Endothelial cell (in vitro differentiated cells): ENCODE measurements at regions not wholly inside any gene's neighbourhood (a gene's known extent, or its start where the extent isn't known, plus 50 kb on each side); places are given as distances from the start of the nearest gene placed in this dataset.

Experiments
- DNase-seq: peaks from one replicate; pipeline ENCODE4 v3.0.0; 2021; ENCODE audit warnings: low spot score
- H3K27ac Mint-ChIP-seq: one replicate; pipeline ENCODE4 v1.8.0; 2021; ENCODE audit warnings: mixed read lengths, inconsistent platforms; ENCODE audit not compliant: unreplicated experiment
- H3K27me3 Mint-ChIP-seq: one replicate; pipeline ENCODE4 v1.8.0; 2021; ENCODE audit warnings: mild to moderate bottlenecking, moderate library complexity, mixed read lengths, inconsistent platforms; ENCODE audit not compliant: unreplicated experiment
- H3K36me3 Mint-ChIP-seq: one replicate; pipeline ENCODE4 v1.8.0; 2021; ENCODE audit warnings: mild to moderate bottlenecking, low read depth, mixed read lengths, inconsistent platforms; ENCODE audit not compliant: unreplicated experiment
- H3K4me1 Mint-ChIP-seq: one replicate; pipeline ENCODE4 v1.8.0; 2021; ENCODE audit warnings: mild to moderate bottlenecking, mixed read lengths, inconsistent platforms; ENCODE audit not compliant: unreplicated experiment
- H3K4me3 Mint-ChIP-seq: one replicate; pipeline ENCODE4 v1.8.0; 2021; ENCODE audit warnings: mild to moderate bottlenecking, mixed read lengths, inconsistent platforms; ENCODE audit not compliant: unreplicated experiment
- H3K9me3 Mint-ChIP-seq: one replicate; pipeline ENCODE4 v1.8.0; 2021; ENCODE audit warnings: mixed read lengths, inconsistent platforms; ENCODE audit not compliant: unreplicated experiment
- TF ChIP-seq, protein P1 (sequence below): fragments of 200-600 bp; sonication (generic); IDR thresholded peaks from one replicate; pipeline ENCODE4 v1.5.0; 2021; ENCODE audit warnings: antibody characterized with exemption; ENCODE audit not compliant: unreplicated experiment

DNA sequence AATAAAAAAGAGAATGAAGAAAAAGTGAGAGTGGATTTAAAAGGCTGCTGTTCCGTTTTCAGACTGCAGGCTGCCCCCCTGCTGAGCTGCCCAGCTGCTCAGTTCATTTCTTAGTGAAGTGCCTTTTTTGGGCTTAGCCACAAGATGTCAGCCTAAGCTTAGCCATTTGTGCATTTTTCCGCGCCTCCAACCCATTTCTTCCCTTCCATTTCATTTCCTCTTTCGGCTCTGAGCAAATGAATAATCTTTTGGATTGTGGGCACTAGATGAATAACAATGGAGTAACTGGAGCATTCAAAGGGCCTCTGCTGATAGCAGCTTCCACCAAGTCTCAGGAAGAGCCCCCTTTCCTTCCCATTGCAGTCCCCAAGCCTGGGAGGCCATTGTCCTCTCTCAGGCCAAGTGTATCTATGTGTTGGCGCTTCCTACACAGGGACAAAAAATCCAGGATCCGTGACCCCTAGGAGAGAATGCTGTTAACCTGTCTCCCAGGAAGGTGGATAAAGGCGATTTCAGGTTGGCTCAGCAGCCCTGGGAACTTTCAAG lies 83.5 kb upstream of the SPTLC3 start:
- TF ChIP-seq, protein P1, sequence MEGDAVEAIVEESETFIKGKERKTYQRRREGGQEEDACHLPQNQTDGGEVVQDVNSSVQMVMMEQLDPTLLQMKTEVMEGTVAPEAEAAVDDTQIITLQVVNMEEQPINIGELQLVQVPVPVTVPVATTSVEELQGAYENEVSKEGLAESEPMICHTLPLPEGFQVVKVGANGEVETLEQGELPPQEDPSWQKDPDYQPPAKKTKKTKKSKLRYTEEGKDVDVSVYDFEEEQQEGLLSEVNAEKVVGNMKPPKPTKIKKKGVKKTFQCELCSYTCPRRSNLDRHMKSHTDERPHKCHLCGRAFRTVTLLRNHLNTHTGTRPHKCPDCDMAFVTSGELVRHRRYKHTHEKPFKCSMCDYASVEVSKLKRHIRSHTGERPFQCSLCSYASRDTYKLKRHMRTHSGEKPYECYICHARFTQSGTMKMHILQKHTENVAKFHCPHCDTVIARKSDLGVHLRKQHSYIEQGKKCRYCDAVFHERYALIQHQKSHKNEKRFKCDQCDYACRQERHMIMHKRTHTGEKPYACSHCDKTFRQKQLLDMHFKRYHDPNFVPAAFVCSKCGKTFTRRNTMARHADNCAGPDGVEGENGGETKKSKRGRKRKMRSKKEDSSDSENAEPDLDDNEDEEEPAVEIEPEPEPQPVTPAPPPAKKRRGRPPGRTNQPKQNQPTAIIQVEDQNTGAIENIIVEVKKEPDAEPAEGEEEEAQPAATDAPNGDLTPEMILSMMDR, result peak; percentile 84
- H3K27me3 Mint-ChIP-seq, result peaks cover 2% of the 10 kb centered on the region
- H3K4me1 Mint-ChIP-seq, result peaks cover 53% of the 10 kb centered on the region
- peak; percentile 57 for DNase-seq
- H3K27ac Mint-ChIP-seq, result no peak overlapping the region
- H3K9me3 Mint-ChIP-seq, result no peaks in the 10 kb centered on the region
- H3K36me3 Mint-ChIP-seq, result no peaks in the 10 kb centered on the region
- H3K4me3 Mint-ChIP-seq, result no peak overlapping the region

DNA sequence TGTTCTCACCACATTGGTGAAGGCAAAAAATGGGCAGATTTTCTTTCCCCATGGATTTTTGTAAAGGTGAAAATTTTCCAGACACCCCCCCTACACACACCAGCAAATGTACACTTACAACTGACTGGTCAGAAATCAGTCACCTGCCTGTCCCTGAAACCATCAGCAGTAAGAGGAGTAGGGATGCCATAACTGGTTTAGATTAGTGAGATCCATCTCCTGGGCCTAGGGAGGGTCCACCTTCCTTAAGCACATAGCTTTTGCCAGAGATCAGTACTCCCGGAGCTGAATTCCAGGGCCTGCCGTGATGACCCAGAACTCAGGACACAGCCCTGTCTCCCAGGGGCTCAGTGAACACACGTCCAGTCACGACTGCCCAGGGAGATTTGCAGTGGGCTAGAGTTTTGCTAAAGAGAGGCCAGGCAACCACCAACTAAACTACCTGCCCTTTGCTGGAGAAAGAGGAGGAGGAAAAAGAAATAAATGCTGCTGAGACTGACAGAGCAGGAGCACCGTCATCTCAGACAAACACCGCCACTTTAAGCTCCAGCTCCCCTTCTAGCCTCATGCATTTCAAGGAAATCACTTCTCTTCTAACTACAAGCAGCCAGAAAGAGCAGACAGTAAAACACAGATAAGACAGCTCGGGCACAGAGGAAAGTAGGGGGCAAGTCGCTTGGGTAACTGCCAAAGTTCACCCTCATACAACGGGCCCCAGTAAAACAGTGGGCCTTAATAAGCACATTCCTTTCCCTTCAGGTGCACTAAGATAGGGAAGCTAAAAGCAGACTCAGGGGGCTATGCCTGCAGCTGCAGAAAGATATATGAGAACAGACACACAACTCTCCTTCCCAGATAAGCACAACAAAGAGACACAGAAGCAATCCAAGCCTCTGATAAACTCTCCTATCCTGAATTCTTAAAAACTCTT lies 82.6 kb upstream of the SPTLC3 start:
- Mint-ChIP-seq H3K36me3 (no peaks in the 10 kb centered on the region), H3K27me3 (peaks cover 2% of the 10 kb centered on the region), H3K9me3 (no peaks in the 10 kb centered on the region), H3K27ac (no peak overlapping the region), H3K4me1 (peaks cover 53% of the 10 kb centered on the region), H3K4me3 (no peak overlapping the region)
- no peak for DNase-seq
- TF ChIP-seq, protein P1, result no peak

DNA sequence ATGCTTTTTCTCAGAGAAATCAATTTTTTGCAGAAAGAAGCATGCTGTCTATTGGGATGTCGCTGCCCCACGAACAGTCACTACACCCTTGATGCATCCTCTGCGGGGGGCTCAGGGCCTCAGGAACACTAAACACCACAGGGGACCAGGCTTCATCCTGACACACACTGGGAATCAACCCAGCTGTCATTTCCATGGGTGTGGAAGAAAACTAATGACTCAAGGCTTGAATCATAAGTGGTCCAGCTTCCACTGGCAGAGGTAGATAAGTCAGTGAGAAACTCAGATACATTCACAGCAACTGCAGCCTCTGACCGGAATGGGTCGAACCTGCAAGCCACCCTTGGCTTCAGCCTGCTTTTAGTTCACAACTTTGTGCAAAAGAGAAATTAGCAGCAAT lies 81.3 kb upstream of the SPTLC3 start:
- no peak overlapping the region for H3K27ac Mint-ChIP-seq
- H3K4me3 Mint-ChIP-seq, result no peak overlapping the region
- H3K36me3 Mint-ChIP-seq, result no peaks in the 10 kb centered on the region
- DNase-seq, result no peak
- TF ChIP-seq, protein P1, result no peak
- H3K27me3 Mint-ChIP-seq, result no peaks in the 10 kb centered on the region
- H3K9me3 Mint-ChIP-seq, result no peaks in the 10 kb centered on the region
- peaks cover 53% of the 10 kb centered on the region for H3K4me1 Mint-ChIP-seq

DNA sequence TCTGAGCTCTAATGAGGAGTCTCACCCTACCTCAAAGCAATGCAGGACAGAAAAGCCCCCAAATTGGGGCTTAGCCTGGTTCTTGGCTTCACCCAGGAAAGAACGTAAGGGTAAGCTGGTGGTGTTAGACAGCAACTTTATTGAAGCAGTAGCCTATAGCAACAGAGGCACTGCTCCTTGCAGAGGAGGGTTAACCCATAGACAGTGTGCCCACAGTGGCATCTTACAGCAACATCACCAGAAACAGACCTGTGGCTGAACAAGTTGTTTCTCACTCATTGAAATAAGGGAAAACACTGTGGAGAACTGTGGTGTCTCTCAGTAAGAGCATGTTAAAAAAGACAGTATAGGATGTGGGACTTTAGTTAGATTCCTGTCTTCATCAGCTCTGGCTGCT lies 80.4 kb upstream of the SPTLC3 start:
- Mint-ChIP-seq H3K4me1 (peaks cover 50% of the 10 kb centered on the region), H3K27me3 (no peaks in the 10 kb centered on the region), H3K9me3 (no peaks in the 10 kb centered on the region), H3K27ac (no peak overlapping the region), H3K4me3 (no peak overlapping the region), H3K36me3 (no peaks in the 10 kb centered on the region)
- TF ChIP-seq, protein P1, result no peak
- no peak for DNase-seq
